Activated naive CD4-positive, alpha-beta T cell treated with anti-CD3 and anti-CD28 coated beads for 36 hours (primary cell): ENCODE measurements at regions not wholly inside any gene's neighbourhood (a gene's known extent, or its start where the extent isn't known, plus 50 kb on each side); places are given as distances from the start of the nearest gene placed in this dataset.
A peak's percentile ranks its signal among the peaks of the same experiment; 100 is the strongest.

Experiments used
- CTCF ChIA-PET: fragments of 350-600 bp; sonication (Branson Sonifier 250); formaldehyde crosslinking; loops from one replicate; lab custom pipeline; 2021; ENCODE audit warnings: antibody characterized with exemption; lab: Charles Lee
- DNase-seq: peaks from one replicate; pipeline ENCODE4 v3.0.0-alpha.2; 2020
- H3K27ac Mint-ChIP-seq: one replicate; pipeline ENCODE4 v1.8.0; 2021; ENCODE audit warnings: mild to moderate bottlenecking, mixed read lengths
- H3K27me3 Mint-ChIP-seq: one replicate; pipeline ENCODE4 v1.8.0; 2021; ENCODE audit warnings: low read depth, mixed read lengths
- H3K36me3 Mint-ChIP-seq: one replicate; pipeline ENCODE4 v1.8.0; 2021; ENCODE audit warnings: low read depth, mixed read lengths
- H3K4me1 Mint-ChIP-seq: one replicate; pipeline ENCODE4 v1.8.0; 2021; ENCODE audit warnings: low read depth, mixed read lengths
- H3K4me3 Mint-ChIP-seq: one replicate; pipeline ENCODE4 v1.8.0; 2021; ENCODE audit warnings: mild to moderate bottlenecking, moderate library complexity, mixed read lengths
- H3K9me3 Mint-ChIP-seq: one replicate; pipeline ENCODE4 v1.8.0; 2021; ENCODE audit warnings: mixed read lengths
- intact Hi-C: fragments of 100-400 bp; cut with micrococcal nuclease; formaldehyde crosslinking; loops from one replicate; pipeline ENCODE4 v1.15.1; 2023

GRCh38 chr9:90085633-90086032 is 480.8 kb downstream of the GADD45G start:
- no peak for DNase-seq
- H3K36me3 Mint-ChIP-seq = no peaks in the 10 kb centered on the region
- peaks cover 3% of the 10 kb centered on the region for H3K27me3 Mint-ChIP-seq
- H3K4me3 Mint-ChIP-seq = no peak overlapping the region
- CTCF ChIA-PET = no interaction called here
- intact Hi-C loops = no loop called here
- H3K9me3 Mint-ChIP-seq = no peaks in the 10 kb centered on the region
- H3K4me1 Mint-ChIP-seq = no peaks in the 10 kb centered on the region
- H3K27ac Mint-ChIP-seq = no peak overlapping the region

- Mint-ChIP-seq H3K27me3 (no peaks in the 10 kb centered on the region), H3K4me1 (no peaks in the 10 kb centered on the region), H3K9me3 (no peaks in the 10 kb centered on the region), H3K4me3 (no peak overlapping the region), H3K36me3 (no peaks in the 10 kb centered on the region), H3K27ac (no peak overlapping the region)
- CTCF ChIA-PET = no interaction called here
- intact Hi-C loops = no loop called here
- DNase-seq = no peak
These were observed 481.3 kb downstream of the GADD45G start for GRCh38 chr9:90086101-90086511.

GRCh38 chr9:90088434-90088833 is 483.6 kb downstream of the GADD45G start:
- Mint-ChIP-seq H3K4me3 (no peak overlapping the region), H3K36me3 (no peaks in the 10 kb centered on the region), H3K27me3 (no peaks in the 10 kb centered on the region), H3K4me1 (peaks cover 17% of the 10 kb centered on the region), H3K27ac (no peak overlapping the region), H3K9me3 (no peaks in the 10 kb centered on the region)
- CTCF ChIA-PET = no interaction called here
- DNase-seq = no peak
- intact Hi-C loops = no loop called here

GRCh38 chr9:90088856-90089255 is 484.0 kb downstream of the GADD45G start:
- Mint-ChIP-seq H3K27me3 (no peaks in the 10 kb centered on the region), H3K4me1 (peaks cover 21% of the 10 kb centered on the region), H3K27ac (no peak overlapping the region), H3K36me3 (no peaks in the 10 kb centered on the region), H3K9me3 (no peaks in the 10 kb centered on the region), H3K4me3 (no peak overlapping the region)
- intact Hi-C loops = no loop called here
- no peak for DNase-seq
- CTCF ChIA-PET = interaction anchor here (1.1 kb wide), 1 partner anchor 495 kb away, joined by 3 read pairs; no protein-coding TSS in a partner anchor

- Mint-ChIP-seq H3K27ac (no peak overlapping the region), H3K9me3 (no peaks in the 10 kb centered on the region), H3K27me3 (no peaks in the 10 kb centered on the region), H3K36me3 (no peaks in the 10 kb centered on the region), H3K4me3 (no peak overlapping the region), H3K4me1 (peaks cover 21% of the 10 kb centered on the region)
- no peak for DNase-seq
- intact Hi-C loops = no loop called here
- CTCF ChIA-PET = no interaction called here
These were observed 486.2 kb downstream of the GADD45G start for GRCh38 chr9:90090997-90091396.

GRCh38 chr9:90092508-90092907 is 487.7 kb downstream of the GADD45G start:
- no peak overlapping the region for H3K27ac Mint-ChIP-seq
- H3K9me3 Mint-ChIP-seq = no peaks in the 10 kb centered on the region
- intact Hi-C loops = no loop called here
- H3K36me3 Mint-ChIP-seq = no peaks in the 10 kb centered on the region
- no peak overlapping the region for H3K4me3 Mint-ChIP-seq
- H3K4me1 Mint-ChIP-seq = peaks cover 21% of the 10 kb centered on the region
- CTCF ChIA-PET = interaction anchor here (1.0 to 1.6 kb wide), 4 partner anchors 10 to 495 kb away, joined by 3 to 11 read pairs (median 7); no protein-coding TSS in a partner anchor
- H3K27me3 Mint-ChIP-seq = peaks cover 6% of the 10 kb centered on the region
- DNase-seq = peak; percentile 35

GRCh38 chr9:90095682-90096081 is 490.9 kb downstream of the GADD45G start:
- intact Hi-C loops = loop anchor here (5.0 kb wide), 1 partner anchor 353 kb away; no protein-coding TSS in a partner anchor
- Mint-ChIP-seq H3K27ac (no peak overlapping the region), H3K9me3 (no peaks in the 10 kb centered on the region), H3K36me3 (no peaks in the 10 kb centered on the region), H3K4me3 (no peak overlapping the region), H3K27me3 (peaks cover 6% of the 10 kb centered on the region), H3K4me1 (peaks cover 21% of the 10 kb centered on the region)
- CTCF ChIA-PET = interaction anchor here (2.0 to 4.2 kb wide), 2 partner anchors 494 to 498 kb away, joined by 9 to 35 read pairs; no protein-coding TSS in a partner anchor
- peak; percentile 28 for DNase-seq

- Mint-ChIP-seq H3K36me3 (no peaks in the 10 kb centered on the region), H3K27me3 (peaks cover 8% of the 10 kb centered on the region), H3K27ac (no peak overlapping the region), H3K4me1 (peaks cover 19% of the 10 kb centered on the region), H3K4me3 (no peak overlapping the region), H3K9me3 (no peaks in the 10 kb centered on the region)
- intact Hi-C loops = loop anchor here (5.0 kb wide), 1 partner anchor 355 kb away; no protein-coding TSS in a partner anchor
- CTCF ChIA-PET = interaction anchor here (1.1 to 4.2 kb wide), 3 partner anchors 46 to 499 kb away, joined by 3 to 35 read pairs (median 4); no protein-coding TSS in a partner anchor
- no peak for DNase-seq
These were observed 492.4 kb downstream of the GADD45G start for GRCh38 chr9:90097237-90097636.

- DNase-seq = no peak
- Mint-ChIP-seq H3K4me3 (no peak overlapping the region), H3K36me3 (no peaks in the 10 kb centered on the region), H3K27ac (no peak overlapping the region), H3K27me3 (peaks cover 8% of the 10 kb centered on the region), H3K4me1 (peaks cover 7% of the 10 kb centered on the region), H3K9me3 (no peaks in the 10 kb centered on the region)
- CTCF ChIA-PET = interaction anchor here (0.6 to 4.2 kb wide), 6 partner anchors 342 to 506 kb away, joined by 3 to 35 read pairs (median 3); no protein-coding TSS in a partner anchor
- intact Hi-C loops = loop anchor here (5.0 kb wide), 1 partner anchor 356 kb away; no protein-coding TSS in a partner anchor
These were observed 493.6 kb downstream of the GADD45G start for GRCh38 chr9:90098408-90098807.

GRCh38 chr9:90099262-90099963 is 494.6 kb downstream of the GADD45G start:
- Mint-ChIP-seq H3K4me3 (no peak overlapping the region), H3K4me1 (peaks cover 3% of the 10 kb centered on the region), H3K9me3 (no peaks in the 10 kb centered on the region), H3K27me3 (peaks cover 8% of the 10 kb centered on the region), H3K36me3 (no peaks in the 10 kb centered on the region), H3K27ac (no peak overlapping the region)
- CTCF ChIA-PET = interaction anchor here (0.6 to 5.1 kb wide), 18 partner anchors 10 to 689 kb away, joined by 3 to 110 read pairs (median 4); partner anchors contain the start of gene GADD45G
- DNase-seq = peak; percentile 17
- intact Hi-C loops = loop anchor here (5.0 kb wide), 1 partner anchor 357 kb away; no protein-coding TSS in a partner anchor

GRCh38 chr9:90100014-90100413 is 495.2 kb downstream of the GADD45G start:
- intact Hi-C loops = loop anchor here (5.0 kb wide), 1 partner anchor 118 kb away; no protein-coding TSS in a partner anchor

GRCh38 chr9:90102292-90102901 is 497.6 kb downstream of the GADD45G start:
- no peaks in the 10 kb centered on the region for H3K36me3 Mint-ChIP-seq
- H3K4me3 Mint-ChIP-seq = no peak overlapping the region
- H3K27me3 Mint-ChIP-seq = peaks cover 2% of the 10 kb centered on the region
- H3K27ac Mint-ChIP-seq = no peak overlapping the region
- H3K9me3 Mint-ChIP-seq = no peaks in the 10 kb centered on the region
- H3K4me1 Mint-ChIP-seq = peaks cover 3% of the 10 kb centered on the region
- intact Hi-C loops = loop anchor here (1.0 to 5.0 kb wide), 6 partner anchors 50 to 504 kb away; no protein-coding TSS in a partner anchor
- CTCF ChIA-PET = interaction anchor here (0.6 to 5.1 kb wide), 19 partner anchors 10 to 527 kb away, joined by 3 to 110 read pairs (median 4); partner anchors contain the start of gene GADD45G
- DNase-seq = peak; percentile 91

More at GRCh38 chr9:90100014-90100413, 495.2 kb downstream of the GADD45G start:
- Mint-ChIP-seq H3K36me3 (no peaks in the 10 kb centered on the region), H3K9me3 (no peaks in the 10 kb centered on the region), H3K4me1 (peaks cover 3% of the 10 kb centered on the region), H3K27me3 (peaks cover 8% of the 10 kb centered on the region), H3K4me3 (no peak overlapping the region), H3K27ac (no peak overlapping the region)
- no peak for DNase-seq
- CTCF ChIA-PET = interaction anchor here (0.6 to 5.1 kb wide), 21 partner anchors 10 to 690 kb away, joined by 3 to 110 read pairs (median 3); partner anchors contain the start of gene GADD45G
